HepG2 (cell line): ENCODE measurements at regions not wholly inside any gene's neighbourhood (a gene's known extent, or its start where the extent isn't known, plus 50 kb on each side); places are given as distances from the start of the nearest gene placed in this dataset.

ENCODE experiments used
- AGO1 ChIP-seq: fragments of 200-400 bp; formaldehyde crosslinking; IDR thresholded peaks from 2 replicates; pipeline ENCODE4 v1.6.1; 2017; ENCODE audit warnings: mild to moderate bottlenecking, low read depth, low read length, moderate library complexity; ENCODE audit not compliant: poor library complexity, severe bottlenecking
- BRCA1 ChIP-seq: sonication (generic); formaldehyde crosslinking; IDR thresholded peaks from 2 replicates; pipeline ENCODE4 v1.4.0; 2020; ENCODE audit warnings: missing genetic modification reagents
- EP300 ChIP-seq, 3 experiments: sonication (generic) in 1 of 3; formaldehyde crosslinking in 1 of 3; IDR thresholded peaks; 2 replicates each; pipeline versions ENCODE4 v1.5.1 to v1.6.1; 2011 to 2020; ENCODE audit warnings: low read depth in 2 of 3, low read length in 2 of 3, borderline replicate concordance in 1 of 3, improper control_type of control experiment in 1 of 3, mild to moderate bottlenecking in 1 of 3, missing genetic modification reagents in 1 of 3, moderate library complexity in 1 of 3
- FOSL2 ChIP-seq: sonication (generic); formaldehyde crosslinking; IDR thresholded peaks from 2 replicates; pipeline ENCODE4 v1.4.0; 2020; ENCODE audit warnings: missing genetic modification reagents
- FOXA1 ChIP-seq, 2 experiments: fragments of 450-650 bp in 1 of 2; sonication (generic) in 1 of 2; formaldehyde crosslinking in 1 of 2; IDR thresholded peaks; 2 replicates each; pipeline versions ENCODE4 v1.4.0 to v1.6.1; 2016 to 2020; ENCODE audit warnings: missing genetic modification reagents in 1 of 2
- LBX2 ChIP-seq: sonication (generic); formaldehyde crosslinking; IDR thresholded peaks from 2 replicates; pipeline ENCODE4 v1.5.0; 2020; ENCODE audit warnings: missing genetic modification reagents, mild to moderate bottlenecking, borderline replicate concordance
- NFYB ChIP-seq: sonication (generic); formaldehyde crosslinking; IDR thresholded peaks from 2 replicates; pipeline ENCODE4 v1.4.0; 2020; ENCODE audit warnings: missing genetic modification reagents
- SMAD9 ChIP-seq: sonication (generic); formaldehyde crosslinking; IDR thresholded peaks from 2 replicates; pipeline ENCODE4 v1.5.1; 2020; ENCODE audit warnings: mild to moderate bottlenecking, missing genetic modification reagents
- SP5 ChIP-seq: IDR thresholded peaks from 2 replicates; pipeline ENCODE4 v1.6.1; 2016; ENCODE audit warnings: low read depth, borderline replicate concordance
- TCF7L2 ChIP-seq: IDR thresholded peaks from 2 replicates; pipeline ENCODE4 v1.6.1; 2011; ENCODE audit warnings: mild to moderate bottlenecking, low read depth, low read length, moderate library complexity
- THYN1 ChIP-seq: sonication (generic); formaldehyde crosslinking; IDR thresholded peaks from 2 replicates; pipeline ENCODE4 v1.8.1; 2023; ENCODE audit warnings: low read depth, mild to moderate bottlenecking, moderate library complexity, missing genetic modification reagents, borderline replicate concordance
- U2AF2 ChIP-seq: fragments of 200-400 bp; formaldehyde crosslinking; IDR thresholded peaks from 2 replicates; pipeline ENCODE4 v1.6.1; 2017; ENCODE audit warnings: low read depth, mild to moderate bottlenecking, low read length
- XBP1 ChIP-seq: sonication (generic); formaldehyde crosslinking; IDR thresholded peaks from 2 replicates; pipeline ENCODE4 v1.5.0; 2020; ENCODE audit warnings: missing genetic modification reagents
- ZNF101 ChIP-seq: sonication (generic); formaldehyde crosslinking; IDR thresholded peaks from 2 replicates; pipeline ENCODE4 v1.4.0; 2020; ENCODE audit warnings: mild to moderate bottlenecking, low read depth, missing genetic modification reagents, borderline replicate concordance
- ZNF12 ChIP-seq: sonication (generic); formaldehyde crosslinking; IDR thresholded peaks from 2 replicates; pipeline ENCODE4 v1.5.0; 2020; ENCODE audit warnings: missing genetic modification reagents
- ZNF260 ChIP-seq: sonication (generic); formaldehyde crosslinking; IDR thresholded peaks from 2 replicates; pipeline ENCODE4 v1.4.0; 2020; ENCODE audit warnings: missing genetic modification reagents, low read depth, mild to moderate bottlenecking, borderline replicate concordance
- ZNF354B ChIP-seq: sonication (generic); formaldehyde crosslinking; IDR thresholded peaks from 2 replicates; pipeline ENCODE4 v1.8.0; 2022; ENCODE audit warnings: mild to moderate bottlenecking, missing genetic modification reagents
- ZNF580 ChIP-seq: IDR thresholded peaks from 2 replicates; pipeline ENCODE4 v1.6.1; 2016; ENCODE audit warnings: low read depth, borderline replicate concordance
- ZNF607 ChIP-seq: sonication (generic); formaldehyde crosslinking; IDR thresholded peaks from 2 replicates; pipeline ENCODE4 v1.5.1; 2020; ENCODE audit warnings: missing genetic modification reagents, mild to moderate bottlenecking, borderline replicate concordance
- ZNF709 ChIP-seq: sonication (generic); formaldehyde crosslinking; IDR thresholded peaks from 2 replicates; pipeline ENCODE4 v1.5.0; 2020; ENCODE audit warnings: mild to moderate bottlenecking, missing genetic modification reagents
- ZNF746 ChIP-seq: sonication (generic); formaldehyde crosslinking; IDR thresholded peaks from 2 replicates; pipeline ENCODE4 v1.8.0; 2022; ENCODE audit warnings: mild to moderate bottlenecking, missing genetic modification reagents
- ZNF891 ChIP-seq: sonication (generic); formaldehyde crosslinking; IDR thresholded peaks from 2 replicates; pipeline ENCODE4 v1.5.0; 2020; ENCODE audit warnings: mild to moderate bottlenecking, missing genetic modification reagents
- TF ChIP-seq, protein P1 (sequence below): IDR thresholded peaks from 2 replicates; pipeline ENCODE4 v1.6.1; 2016; ENCODE audit warnings: missing genetic modification reagents, missing compliant biosample characterization
- TF ChIP-seq, protein P2 (sequence below): sonication (generic); formaldehyde crosslinking; IDR thresholded peaks from 2 replicates; pipeline ENCODE4 v1.8.0; 2022; ENCODE audit warnings: missing genetic modification reagents, low read depth, mild to moderate bottlenecking, borderline replicate concordance
- TF ChIP-seq, protein P3 (sequence below): sonication (generic); formaldehyde crosslinking; conservative IDR thresholded peaks from 2 replicates; pipeline ENCODE4 v1.8.0; 2022; ENCODE audit warnings: low read depth, missing genetic modification reagents

GRCh38 chr6:1227935-1228753 is 83.8 kb upstream of the FOXQ1 start (continued):
- TF ChIP-seq, protein P1, sequence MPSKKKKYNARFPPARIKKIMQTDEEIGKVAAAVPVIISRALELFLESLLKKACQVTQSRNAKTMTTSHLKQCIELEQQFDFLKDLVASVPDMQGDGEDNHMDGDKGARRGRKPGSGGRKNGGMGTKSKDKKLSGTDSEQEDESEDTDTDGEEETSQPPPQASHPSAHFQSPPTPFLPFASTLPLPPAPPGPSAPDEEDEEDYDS (CRISPR knock-in tag) = peak; percentile 85
- TF ChIP-seq ZNF101 (CRISPR knock-in tag) (0 out of 2 replicates have a peak, but pooled peaks have one; percentile 50), EP300 (IDR thresholded peaks at IDR 0.05; ENCODE audit: low read depth in 2 of 2, low read length in 2 of 2) (peak; percentile 85 to 98), EP300 (CRISPR knock-in tag; IDR thresholded peaks at IDR 0.05; ENCODE audit: borderline replicate concordance) (peak; percentile 96), ZNF607 (CRISPR knock-in tag) (no peak; the same call in none of the 2 replicates), BRCA1 (CRISPR knock-in tag) (no peak), ZNF709 (CRISPR knock-in tag) (peak; percentile 67; the same call in 1 of the 2 replicates), ZNF746 (CRISPR knock-in tag) (peak; percentile 81), ZNF12 (CRISPR knock-in tag) (peak; percentile 84; the same call in 1 of the 2 replicates), TCF7L2 (peak; percentile 96), XBP1 (CRISPR knock-in tag) (peak; percentile 69; the same call in 1 of the 2 replicates), ZNF580 (CRISPR knock-in tag) (peak; percentile 80; the same call in 1 of the 2 replicates), THYN1 (CRISPR knock-in tag) (no peak), SP5 (CRISPR knock-in tag) (peak; percentile 82; the same call in 1 of the 2 replicates), AGO1 (no peak), NFYB (0 out of 2 replicates have a peak, but pooled peaks have one; percentile 21), SMAD9 (CRISPR knock-in tag) (peak; percentile 23; the same call in 1 of the 2 replicates), ZNF354B (CRISPR knock-in tag) (no peak), FOXA1 (IDR thresholded peaks at IDR 0.05) (no peak), FOXA1 (CRISPR knock-in tag; IDR thresholded peaks at IDR 0.05) (peak; percentile 89), FOSL2 (peak; percentile 86), U2AF2 (no peak), LBX2 (CRISPR knock-in tag) (no peak), ZNF891 (no peak; the same call in 1 of the 2 replicates), ZNF260 (CRISPR knock-in tag) (peak; percentile 53; the same call in 1 of the 2 replicates)
- TF ChIP-seq, protein P2, sequence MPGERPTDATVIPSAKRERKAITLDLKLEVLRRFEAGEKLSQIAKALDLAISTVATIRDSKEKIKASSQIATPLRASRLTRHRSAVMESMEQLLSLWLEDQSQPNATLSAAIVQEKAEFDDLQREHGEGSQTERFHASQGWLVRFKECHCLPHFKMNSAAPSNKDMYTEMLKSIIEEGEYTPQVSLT = no peak
- TF ChIP-seq, protein P3, sequence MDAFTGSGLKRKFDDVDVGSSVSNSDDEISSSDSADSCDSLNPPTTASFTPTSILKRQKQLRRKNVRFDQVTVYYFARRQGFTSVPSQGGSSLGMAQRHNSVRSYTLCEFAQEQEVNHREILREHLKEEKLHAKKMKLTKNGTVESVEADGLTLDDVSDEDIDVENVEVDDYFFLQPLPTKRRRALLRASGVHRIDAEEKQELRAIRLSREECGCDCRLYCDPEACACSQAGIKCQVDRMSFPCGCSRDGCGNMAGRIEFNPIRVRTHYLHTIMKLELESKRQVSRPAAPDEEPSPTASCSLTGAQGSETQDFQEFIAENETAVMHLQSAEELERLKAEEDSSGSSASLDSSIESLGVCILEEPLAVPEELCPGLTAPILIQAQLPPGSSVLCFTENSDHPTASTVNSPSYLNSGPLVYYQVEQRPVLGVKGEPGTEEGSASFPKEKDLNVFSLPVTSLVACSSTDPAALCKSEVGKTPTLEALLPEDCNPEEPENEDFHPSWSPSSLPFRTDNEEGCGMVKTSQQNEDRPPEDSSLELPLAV (CRISPR knock-in tag) = no peak
